ENCODE measurements at regions not wholly inside any gene's neighbourhood (a gene's known extent, or its start where the extent isn't known, plus 50 kb on each side); places are given as distances from the start of the nearest gene placed in this dataset.

GRCh38 chr2:57296795-57297517 is 749.6 kb upstream of the VRK2 start (continued):
- no peak for TF ChIP-seq ARID4A (CRISPR knock-in tag; IDR thresholded peaks at IDR 0.05; ENCODE audit: borderline replicate concordance)
- no peak for TF ChIP-seq ZBTB8A (CRISPR knock-in tag; IDR thresholded peaks at IDR 0.05; ENCODE audit: borderline replicate concordance, low read depth)
- TF ChIP-seq SAP130 (CRISPR knock-in tag; IDR thresholded peaks at IDR 0.05; ENCODE audit: low read depth): no peak
- no peak for TF ChIP-seq AFF4 (CRISPR knock-in tag; IDR thresholded peaks at IDR 0.05)
- TF ChIP-seq GTF2F1 (IDR thresholded peaks at IDR 0.05; ENCODE audit: low read length): no peak
- TF ChIP-seq HOMEZ (CRISPR knock-in tag; IDR thresholded peaks at IDR 0.05; ENCODE audit: low read depth): no peak
- no peak for TF ChIP-seq IKZF4 (CRISPR knock-in tag; IDR thresholded peaks at IDR 0.05; ENCODE audit: borderline replicate concordance, low read depth, not compliant biosample characterization)
- no peak for TF ChIP-seq ZMYM4 (CRISPR knock-in tag; IDR thresholded peaks at IDR 0.05)
